Astrocyte (in vitro differentiated cells and primary cell): ENCODE measurements at regions not wholly inside any gene's neighbourhood (a gene's known extent, or its start where the extent isn't known, plus 50 kb on each side); places are given as distances from the start of the nearest gene placed in this dataset.

Experiments
- DNase-seq: peaks from one replicate; pipeline ENCODE4 v3.0.0-alpha.2; 2010; ENCODE audit warnings: low read depth
- FAIRE-seq: peaks from 2 replicates; lab custom pipeline; 2011; peaks lifted over from hg19 to GRCh38; lab: Jason Lieb, UNC
- H2AFZ ChIP-seq: 2 replicates; pipeline ENCODE4 v1.6.0; 2012; ENCODE audit warnings: low read depth, low read length, inconsistent platforms
- H3K27ac ChIP-seq: 2 replicates; pipeline ENCODE4 v1.5.1; 2011; ENCODE audit warnings: low read depth, low read length, inconsistent platforms
- H3K27me3 ChIP-seq: 2 replicates; pipeline ENCODE4 v1.6.0; 2011; ENCODE audit warnings: low read length, inconsistent platforms; ENCODE audit not compliant: insufficient read depth
- H3K36me3 ChIP-seq: 2 replicates; pipeline ENCODE4 v1.5.1; 2011; ENCODE audit warnings: low read length, inconsistent platforms; ENCODE audit not compliant: insufficient read depth
- H3K4me1 ChIP-seq: 2 replicates; pipeline ENCODE4 v1.5.1; 2011; ENCODE audit warnings: low read length, inconsistent platforms; ENCODE audit not compliant: insufficient read depth
- H3K4me2 ChIP-seq: 2 replicates; pipeline ENCODE4 v1.6.0; 2012; ENCODE audit warnings: low read length, inconsistent platforms
- H3K4me3 ChIP-seq: 2 replicates; pipeline ENCODE4 v1.5.1; 2011; ENCODE audit warnings: low read depth, mild to moderate bottlenecking, low read length, inconsistent platforms; ENCODE audit not compliant: insufficient read depth
- H3K79me2 ChIP-seq: 2 replicates; pipeline ENCODE4 v1.6.0; 2012; ENCODE audit warnings: mild to moderate bottlenecking, low read length, inconsistent platforms; ENCODE audit not compliant: insufficient read depth
- H3K9ac ChIP-seq: 2 replicates; pipeline ENCODE4 v1.6.0; 2012; ENCODE audit warnings: mild to moderate bottlenecking, low read length, inconsistent platforms
- H3K9me3 ChIP-seq: 2 replicates; pipeline ENCODE4 v1.5.1; 2012; ENCODE audit warnings: low read depth, mild to moderate bottlenecking, low read length, inconsistent platforms; ENCODE audit not compliant: insufficient read depth
- H4K20me1 ChIP-seq: 2 replicates; pipeline ENCODE4 v1.6.0; 2012; ENCODE audit warnings: low read length, inconsistent platforms; ENCODE audit not compliant: insufficient read depth
- H3K27ac Mint-ChIP-seq: one replicate; pipeline ENCODE4 v1.8.0; 2021; ENCODE audit warnings: mild to moderate bottlenecking, mixed read lengths; ENCODE audit not compliant: unreplicated experiment
- H3K27me3 Mint-ChIP-seq: one replicate; pipeline ENCODE4 v1.8.0; 2021; ENCODE audit warnings: low read depth, mixed read lengths; ENCODE audit not compliant: unreplicated experiment
- H3K36me3 Mint-ChIP-seq: one replicate; pipeline ENCODE4 v1.8.0; 2021; ENCODE audit warnings: low read depth, mixed read lengths; ENCODE audit not compliant: unreplicated experiment
- H3K4me1 Mint-ChIP-seq: one replicate; pipeline ENCODE4 v1.8.0; 2021; ENCODE audit warnings: low read depth, mixed read lengths; ENCODE audit not compliant: unreplicated experiment
- H3K4me3 Mint-ChIP-seq: one replicate; pipeline ENCODE4 v1.8.0; 2021; ENCODE audit warnings: mild to moderate bottlenecking, moderate library complexity, mixed read lengths; ENCODE audit not compliant: unreplicated experiment
- H3K9me3 Mint-ChIP-seq: one replicate; pipeline ENCODE4 v1.8.0; 2021; ENCODE audit warnings: mild to moderate bottlenecking, mixed read lengths; ENCODE audit not compliant: unreplicated experiment
- EZH2 ChIP-seq: IDR thresholded peaks from 2 replicates; pipeline ENCODE4 v1.6.1; 2012; ENCODE audit warnings: mild to moderate bottlenecking, low read length, inconsistent platforms; ENCODE audit not compliant: insufficient read depth
- TF ChIP-seq, protein P1 (sequence below): IDR thresholded peaks from 2 replicates; pipeline ENCODE4 v1.5.1; 2011; ENCODE audit warnings: low read depth, mild to moderate bottlenecking, inconsistent platforms, low read length, moderate library complexity; ENCODE audit not compliant: insufficient read depth

DNA sequence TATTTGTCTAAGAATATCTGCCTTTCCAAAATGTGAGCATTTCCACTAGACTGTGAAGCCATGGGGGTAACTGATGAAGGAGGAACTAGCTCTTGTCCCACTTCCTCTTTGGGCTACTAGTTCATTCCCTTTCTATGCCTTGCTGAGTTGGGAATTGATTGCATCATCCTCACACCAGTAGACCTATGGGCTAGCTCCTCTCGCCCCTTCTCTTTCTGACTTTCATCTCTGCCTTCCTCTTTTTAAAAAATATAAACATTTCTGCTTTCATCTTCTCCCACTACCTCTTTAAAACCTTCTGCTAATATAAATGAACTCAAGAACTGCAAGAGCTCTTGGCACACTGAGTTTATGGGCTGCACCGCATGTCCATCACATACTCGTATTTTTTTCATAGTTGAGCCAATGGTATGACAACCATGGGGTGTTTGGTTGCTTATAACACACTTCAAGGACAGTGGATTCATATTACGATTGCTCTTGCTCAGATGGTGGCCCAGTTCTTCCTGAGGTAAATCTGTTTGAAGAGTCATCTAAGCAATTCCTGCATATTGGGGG is 182.0 kb downstream of the REEP3 start:
- Mint-ChIP-seq H3K36me3 (peaks cover 2% of the 10 kb centered on the region), H3K9me3 (peaks cover 6% of the 10 kb centered on the region), H3K27me3 (no peaks in the 10 kb centered on the region), H3K27ac (peak overlapping the region; percentile 93), H3K4me3 (no peak overlapping the region), H3K4me1 (peaks cover 45% of the 10 kb centered on the region)
- no peak overlapping the region for H3K4me3 ChIP-seq
- H3K27me3 ChIP-seq = no peaks in the 10 kb centered on the region
- DNase-seq (no peak), FAIRE-seq (no peak)
- no peak overlapping the region for H3K27ac ChIP-seq
- H3K4me2 ChIP-seq = no peak overlapping the region
- no peaks in the 10 kb centered on the region for H4K20me1 ChIP-seq
- no peaks in the 10 kb centered on the region for H3K36me3 ChIP-seq
- no peaks in the 10 kb centered on the region for H3K79me2 ChIP-seq
- TF ChIP-seq, protein P1, sequence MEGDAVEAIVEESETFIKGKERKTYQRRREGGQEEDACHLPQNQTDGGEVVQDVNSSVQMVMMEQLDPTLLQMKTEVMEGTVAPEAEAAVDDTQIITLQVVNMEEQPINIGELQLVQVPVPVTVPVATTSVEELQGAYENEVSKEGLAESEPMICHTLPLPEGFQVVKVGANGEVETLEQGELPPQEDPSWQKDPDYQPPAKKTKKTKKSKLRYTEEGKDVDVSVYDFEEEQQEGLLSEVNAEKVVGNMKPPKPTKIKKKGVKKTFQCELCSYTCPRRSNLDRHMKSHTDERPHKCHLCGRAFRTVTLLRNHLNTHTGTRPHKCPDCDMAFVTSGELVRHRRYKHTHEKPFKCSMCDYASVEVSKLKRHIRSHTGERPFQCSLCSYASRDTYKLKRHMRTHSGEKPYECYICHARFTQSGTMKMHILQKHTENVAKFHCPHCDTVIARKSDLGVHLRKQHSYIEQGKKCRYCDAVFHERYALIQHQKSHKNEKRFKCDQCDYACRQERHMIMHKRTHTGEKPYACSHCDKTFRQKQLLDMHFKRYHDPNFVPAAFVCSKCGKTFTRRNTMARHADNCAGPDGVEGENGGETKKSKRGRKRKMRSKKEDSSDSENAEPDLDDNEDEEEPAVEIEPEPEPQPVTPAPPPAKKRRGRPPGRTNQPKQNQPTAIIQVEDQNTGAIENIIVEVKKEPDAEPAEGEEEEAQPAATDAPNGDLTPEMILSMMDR = no peak
- no peak for TF ChIP-seq EZH2
- no peaks in the 10 kb centered on the region for H3K9me3 ChIP-seq
- peaks cover 34% of the 10 kb centered on the region for H3K4me1 ChIP-seq
- no peak overlapping the region for H2AFZ ChIP-seq
- no peak overlapping the region for H3K9ac ChIP-seq

DNA sequence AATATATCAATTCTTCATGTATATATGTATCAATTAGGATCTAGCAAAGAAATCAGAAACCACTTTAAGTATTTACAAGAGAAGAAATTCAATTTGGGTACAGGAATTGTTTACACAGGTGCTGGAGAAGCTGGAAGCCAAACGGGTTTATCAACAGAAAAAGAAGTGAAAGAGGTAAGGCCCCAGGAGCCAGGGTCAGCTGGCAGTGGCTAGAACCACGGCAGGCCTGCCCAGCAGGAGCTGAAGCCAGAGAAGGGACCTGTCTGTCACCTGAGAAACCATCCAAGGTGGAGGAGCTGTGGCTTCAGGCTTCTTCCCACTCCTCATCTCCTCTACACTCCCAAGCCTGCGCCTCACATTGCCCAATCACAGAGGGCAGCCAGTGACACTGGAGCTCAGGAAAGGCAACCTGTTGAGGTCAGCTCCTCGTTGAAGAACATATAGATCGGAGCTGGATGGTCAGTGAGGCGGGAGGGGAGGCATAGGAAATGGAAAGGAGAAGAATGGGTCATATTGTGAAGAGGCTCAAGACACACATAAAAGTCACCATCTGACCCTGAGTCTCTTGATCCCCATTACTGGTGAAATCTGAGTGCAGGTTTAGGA is 182.6 kb downstream of the REEP3 start:
- TF ChIP-seq EZH2 = no peak
- TF ChIP-seq, protein P1 = no peak
- Histone ChIP-seq H3K4me1 (peaks cover 32% of the 10 kb centered on the region), H3K79me2 (no peaks in the 10 kb centered on the region), H3K27ac (no peak overlapping the region), H3K36me3 (no peaks in the 10 kb centered on the region), H3K4me3 (no peak overlapping the region), H3K4me2 (no peak overlapping the region), H4K20me1 (no peaks in the 10 kb centered on the region), H2AFZ (no peak overlapping the region), H3K27me3 (no peaks in the 10 kb centered on the region), H3K9ac (no peak overlapping the region), H3K9me3 (no peaks in the 10 kb centered on the region)
- peaks cover 2% of the 10 kb centered on the region for H3K36me3 Mint-ChIP-seq
- peaks cover 6% of the 10 kb centered on the region for H3K9me3 Mint-ChIP-seq
- H3K4me3 Mint-ChIP-seq = no peak overlapping the region
- no peak for DNase-seq
- H3K27ac Mint-ChIP-seq = peak overlapping the region; percentile 93
- H3K4me1 Mint-ChIP-seq = peaks cover 41% of the 10 kb centered on the region
- no peak for FAIRE-seq
- H3K27me3 Mint-ChIP-seq = no peaks in the 10 kb centered on the region
